Fibroblast of villous mesenchyme (primary cell): ENCODE measurements at regions not wholly inside any gene's neighbourhood (a gene's known extent, or its start where the extent isn't known, plus 50 kb on each side); places are given as distances from the start of the nearest gene placed in this dataset.

ENCODE experiments used
- DNase-seq: peaks from one replicate; pipeline ENCODE4 v3.0.0-alpha.2; 2010; ENCODE audit warnings: low read depth
- H3K4me3 ChIP-seq: 2 replicates; pipeline ENCODE4 v1.5.1; 2011; ENCODE audit warnings: low read depth, mild to moderate bottlenecking, low read length
- CTCF ChIP-seq: IDR thresholded peaks from 2 replicates; pipeline ENCODE4 v1.5.1; 2012; ENCODE audit warnings: low read depth, mild to moderate bottlenecking, low read length; ENCODE audit not compliant: insufficient read depth

GRCh38 chr2:234289834-234290590 is 206.9 kb downstream of the ARL4C start:
- no peak for TF ChIP-seq CTCF
- no peak overlapping the region for H3K4me3 ChIP-seq
- peak; percentile 78 for DNase-seq

GRCh38 chr2:234288974-234289455 is 207.9 kb downstream of the ARL4C start:
- H3K4me3 ChIP-seq: no peak overlapping the region
- peak; percentile 58 for DNase-seq
- TF ChIP-seq CTCF: peak; percentile 89

GRCh38 chr2:234287650-234288049 is 209.2 kb downstream of the ARL4C start:
- no peak for TF ChIP-seq CTCF
- DNase-seq: no peak
- no peak overlapping the region for H3K4me3 ChIP-seq

- no peak overlapping the region for H3K4me3 ChIP-seq
- no peak for DNase-seq
- no peak for TF ChIP-seq CTCF
Observed at GRCh38 chr2:234286956-234287355, 209.9 kb downstream of the ARL4C start.

GRCh38 chr2:234286118-234286598 is 210.7 kb downstream of the ARL4C start:
- TF ChIP-seq CTCF: no peak
- DNase-seq: no peak
- no peak overlapping the region for H3K4me3 ChIP-seq

- TF ChIP-seq CTCF: no peak
- DNase-seq: no peak
- H3K4me3 ChIP-seq: no peak overlapping the region
Observed at GRCh38 chr2:234285541-234285940, 211.3 kb downstream of the ARL4C start.
